HG03460 (cell line): ENCODE measurements at regions not wholly inside any gene's neighbourhood (a gene's known extent, or its start where the extent isn't known, plus 50 kb on each side); places are given as distances from the start of the nearest gene placed in this dataset.
A peak's percentile ranks its signal among the peaks of the same experiment; 100 is the strongest.
"Not testable (repeated sequence)": the region's sequence is repeated elsewhere in the genome, so short reads cannot be mapped to it uniquely, and the experiment has no call there.

Experiments used
- ATAC-seq: cut with Tn5 transposase; IDR thresholded peaks from one replicate; pipeline ENCODE4 v1.9.1; 2021; ENCODE audit not compliant: unreplicated experiment

DNA sequence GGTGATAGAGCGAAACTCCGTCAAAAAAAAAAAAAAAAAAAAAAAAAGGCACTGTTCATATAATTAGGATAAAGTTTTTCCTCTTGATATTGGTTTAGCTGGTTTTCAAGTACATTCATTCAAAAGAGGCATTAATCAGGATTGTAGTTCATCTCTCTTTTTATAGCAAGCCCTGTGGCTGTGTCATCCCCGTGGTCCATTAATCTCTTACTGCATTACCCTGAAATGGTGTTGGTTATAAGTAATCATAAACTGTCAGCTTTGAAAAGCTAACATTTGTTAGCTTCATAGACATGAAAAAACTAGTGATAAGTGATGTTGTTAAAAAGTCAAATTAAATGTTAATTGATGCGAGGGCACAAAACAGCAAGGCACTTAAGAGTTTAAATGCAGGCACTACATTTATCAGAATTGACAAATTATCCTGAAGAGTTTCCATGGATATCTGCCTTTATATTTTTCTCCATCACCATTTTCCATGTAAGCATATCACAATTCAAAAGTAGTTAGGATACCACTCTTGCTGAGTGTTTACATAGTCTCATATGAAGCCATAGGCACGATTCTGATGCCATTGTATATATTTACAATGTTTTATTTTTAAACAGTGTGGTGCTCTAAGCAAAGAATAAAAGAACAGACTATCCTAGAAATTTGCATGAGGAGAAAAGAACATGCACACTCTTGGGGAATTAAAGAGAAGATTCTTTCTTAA is 193.1 kb downstream of the OTOL1 start:
- no peak for ATAC-seq

DNA sequence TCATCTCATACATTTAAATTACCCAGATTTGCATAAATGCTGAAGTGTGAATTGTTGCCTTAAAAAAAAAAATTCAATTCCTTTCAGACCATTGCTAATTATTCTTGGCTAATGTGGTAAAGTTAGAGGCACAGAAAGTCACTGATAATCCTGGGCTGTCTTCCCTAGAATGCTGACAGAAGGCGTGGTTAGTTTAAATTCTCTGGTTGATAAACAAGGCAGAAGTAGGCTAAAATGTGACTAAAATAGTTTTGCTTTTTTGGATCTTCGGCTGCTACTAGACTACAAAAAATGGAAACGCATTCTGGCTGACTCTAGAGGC is 193.7 kb downstream of the OTOL1 start:
- ATAC-seq: no peak

DNA sequence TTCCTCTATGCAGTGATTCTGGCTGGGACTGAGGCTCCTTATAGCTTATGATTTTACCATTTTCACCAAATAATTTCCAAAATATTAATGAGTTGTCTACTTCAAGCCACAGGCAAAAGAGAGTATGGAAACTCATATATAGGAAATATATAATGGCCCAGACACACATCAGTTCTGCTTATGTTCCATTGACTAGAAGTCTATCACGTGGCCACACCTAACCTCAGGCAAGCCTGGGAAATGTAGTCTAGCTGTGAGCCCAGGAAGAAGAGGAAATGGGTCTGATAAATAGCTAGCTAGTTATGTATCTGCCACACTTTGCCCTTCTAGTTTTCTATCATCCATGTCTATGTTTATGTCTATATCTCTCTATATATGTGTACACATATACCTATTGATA is 195.1 kb downstream of the OTOL1 start:
- ATAC-seq: no peak

DNA sequence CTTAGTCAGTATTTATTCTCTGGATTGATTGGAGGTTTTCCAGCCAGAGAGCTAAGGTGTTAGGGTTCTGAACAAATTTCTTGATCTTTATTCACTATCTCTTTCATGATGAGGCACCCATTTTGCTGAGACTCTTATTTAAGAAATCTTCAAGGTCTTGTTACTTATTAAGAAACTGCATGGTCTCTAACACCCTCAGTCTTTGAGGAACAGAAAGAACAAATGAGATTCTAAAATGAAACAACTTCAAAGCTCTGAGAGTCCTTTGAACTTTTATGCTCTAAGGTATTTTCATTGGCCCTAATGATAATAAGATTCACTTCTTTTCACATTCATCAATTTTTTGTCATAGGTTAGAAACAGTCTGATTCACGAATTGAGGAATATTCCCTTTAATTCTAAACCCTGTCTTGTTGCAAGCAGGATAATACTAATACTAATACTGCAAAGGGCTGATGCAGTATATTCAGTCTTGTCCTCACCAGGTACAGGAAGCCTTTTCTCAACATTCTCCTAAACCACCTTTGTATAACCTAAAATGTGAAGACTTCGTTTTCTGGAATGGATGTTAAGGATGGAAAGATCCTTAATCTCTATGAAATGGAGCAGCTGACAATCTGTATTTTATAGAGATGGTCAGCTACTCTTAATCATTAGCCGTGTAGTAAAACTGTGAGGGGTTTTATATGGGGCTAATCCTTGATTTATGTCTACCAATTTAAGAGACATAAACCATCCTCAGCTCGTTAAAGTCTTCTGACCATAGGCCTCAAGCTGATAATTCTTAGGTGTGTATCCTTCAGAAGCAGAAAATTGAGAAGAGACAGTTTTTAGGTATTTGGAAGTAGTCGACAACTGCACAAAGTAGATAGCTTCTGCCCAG is 198.3 kb downstream of the OTOL1 start:
- no peak for ATAC-seq

DNA sequence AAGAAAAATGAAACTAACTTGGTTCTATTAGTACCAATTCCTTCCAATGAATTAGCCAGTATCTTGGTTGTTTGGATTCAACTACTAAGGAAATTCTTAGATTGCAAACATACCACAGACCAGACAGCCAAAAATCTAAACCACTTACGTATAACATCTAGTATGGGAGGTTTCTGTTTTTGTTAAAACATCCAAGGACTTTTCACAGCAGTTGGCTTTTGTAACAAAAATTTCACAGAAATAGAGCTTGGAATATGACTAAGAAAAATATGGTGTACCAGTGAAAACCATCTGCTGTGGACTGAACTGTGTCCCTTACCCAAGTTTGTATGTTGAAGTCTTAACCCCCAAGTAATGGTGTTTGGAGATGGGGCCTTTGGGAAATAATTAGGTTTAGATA is 199.2 kb downstream of the OTOL1 start:
- ATAC-seq: no peak

DNA sequence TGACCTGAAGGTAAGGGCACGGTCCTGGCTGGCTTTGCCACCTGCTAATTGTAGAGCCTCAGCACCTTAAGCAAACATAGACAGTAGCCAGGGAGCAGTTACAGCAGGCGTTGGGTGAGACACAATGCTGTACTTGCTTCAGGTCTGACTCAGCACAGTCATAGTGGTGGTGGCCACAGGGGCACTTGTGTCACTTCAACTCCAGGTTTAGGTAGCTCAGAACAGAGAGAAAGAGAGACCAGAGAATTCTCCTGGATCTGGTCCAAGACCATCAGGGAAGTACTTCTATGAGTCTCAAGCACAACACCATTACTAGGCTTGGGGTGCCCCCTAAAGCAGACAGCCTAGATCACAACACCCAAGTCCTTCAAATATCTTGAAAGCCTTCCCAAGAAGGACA is 204.4 kb downstream of the OTOL1 start:
- ATAC-seq: no peak

DNA sequence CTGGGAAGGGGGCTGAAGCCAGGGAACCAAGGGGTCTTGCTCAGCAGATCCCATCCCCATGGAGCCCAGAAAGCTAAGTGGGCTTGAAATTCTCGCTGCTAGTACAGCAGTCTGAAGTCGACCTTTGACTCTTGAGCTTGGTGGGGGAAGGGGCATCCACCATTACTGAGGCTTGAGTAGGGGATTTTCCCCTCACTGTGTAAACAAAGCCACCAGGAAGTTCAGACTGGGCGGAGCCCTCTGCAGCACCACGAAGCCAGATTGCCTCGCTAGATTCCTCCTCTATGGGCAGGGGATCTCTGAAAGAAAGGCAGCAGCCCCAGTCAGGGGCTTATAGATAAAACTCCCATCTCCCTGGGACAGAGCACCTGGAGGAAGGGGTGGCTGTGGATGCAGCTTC is 210.6 kb downstream of the OTOL1 start:
- not testable (repeated sequence) for ATAC-seq

DNA sequence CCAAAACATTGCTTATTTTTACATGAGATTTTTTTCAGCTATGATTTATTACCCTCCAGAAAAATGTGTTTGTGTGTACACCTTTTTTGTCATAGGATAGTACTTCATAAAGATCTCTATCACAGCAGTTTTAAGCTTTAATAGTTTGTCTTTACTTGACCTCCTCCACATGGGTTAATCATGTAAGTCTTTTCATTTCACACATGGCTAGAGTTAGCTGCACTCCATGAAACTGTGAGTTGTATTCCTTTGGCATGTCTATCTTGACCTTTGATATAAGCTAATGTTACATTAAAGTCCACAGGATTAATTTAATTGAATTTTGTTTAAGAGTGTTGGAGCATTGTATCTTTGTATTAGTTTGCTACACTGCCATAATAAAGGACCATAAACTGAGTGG is 217.1 kb downstream of the OTOL1 start:
- no peak for ATAC-seq

DNA sequence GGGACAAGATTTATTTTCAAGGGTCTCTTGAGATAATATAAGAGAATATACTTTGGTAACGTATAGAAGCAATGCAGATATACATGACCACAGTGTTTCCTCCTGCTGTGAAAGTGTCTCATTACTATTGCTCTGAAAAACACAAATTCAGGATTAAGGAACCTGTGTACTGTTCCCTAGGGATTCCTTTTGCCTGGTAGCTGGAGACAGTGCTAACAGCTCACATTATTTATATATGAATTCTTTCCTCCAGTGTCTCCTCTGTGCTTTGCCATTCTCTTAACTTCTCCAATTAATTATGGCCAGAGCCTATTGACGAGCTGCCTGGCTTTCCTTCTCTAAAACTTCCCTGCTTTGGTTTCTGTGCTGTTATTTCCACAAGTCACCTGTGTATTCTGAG is 235.4 kb downstream of the OTOL1 start:
- no peak for ATAC-seq

DNA sequence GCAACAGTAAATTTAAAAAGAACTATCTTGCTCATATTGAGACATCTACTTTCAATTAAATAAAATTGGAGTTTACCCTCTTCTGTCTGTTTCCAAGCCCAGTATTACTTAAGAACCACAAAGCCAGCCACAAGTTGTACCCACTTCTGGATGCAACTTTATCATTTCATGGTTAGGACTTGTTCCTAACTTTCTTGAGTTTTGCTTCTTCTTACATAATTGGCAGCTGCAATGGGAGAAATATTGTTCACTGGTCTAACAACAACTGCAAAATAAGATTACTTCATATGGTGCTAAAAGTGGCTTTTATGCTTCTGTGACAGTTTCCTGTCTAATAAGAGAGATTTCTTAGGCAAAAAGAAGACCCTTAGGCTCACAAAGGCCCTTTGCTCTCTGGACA is 240.6 kb downstream of the OTOL1 start:
- no peak for ATAC-seq

DNA sequence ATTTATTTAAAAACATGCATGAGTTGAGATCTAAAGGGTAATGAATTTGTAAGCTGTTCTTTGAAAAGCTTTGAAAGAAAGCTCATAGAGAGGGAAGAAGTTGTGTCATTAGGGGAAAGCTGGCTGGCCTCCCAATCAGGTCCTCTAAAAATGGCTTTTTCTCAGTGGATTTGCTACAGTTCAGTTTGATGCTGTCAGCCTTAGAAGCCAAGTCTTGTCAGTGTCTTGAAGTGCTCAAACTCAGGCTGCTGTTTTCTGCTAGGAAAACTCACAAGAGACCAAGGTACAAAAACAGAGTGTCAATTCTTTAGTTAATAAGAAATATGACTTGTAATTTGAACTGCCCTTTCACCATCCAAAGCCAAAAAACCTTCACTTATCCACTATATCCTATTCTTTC is 243.8 kb downstream of the OTOL1 start:
- ATAC-seq: no peak

DNA sequence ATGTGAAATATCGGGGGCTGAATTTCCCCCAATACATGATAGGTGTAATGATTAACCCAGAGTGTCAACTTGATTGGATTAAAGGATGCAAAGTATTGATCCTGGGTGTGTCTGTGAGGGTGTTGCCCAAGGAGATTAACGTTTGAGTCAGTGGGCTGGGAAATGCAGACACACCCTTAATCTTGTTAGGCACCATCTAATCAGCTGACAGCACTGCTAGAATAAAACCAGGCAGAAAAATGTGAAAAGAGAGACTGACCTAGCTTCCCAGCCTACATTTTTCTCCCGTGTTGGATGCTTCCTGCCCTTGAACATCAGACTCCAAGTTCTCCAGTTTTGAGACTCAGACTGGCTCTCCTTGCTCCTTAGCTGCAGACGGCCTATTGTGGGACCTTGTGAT is 247.8 kb downstream of the OTOL1 start:
- no peak for ATAC-seq

DNA sequence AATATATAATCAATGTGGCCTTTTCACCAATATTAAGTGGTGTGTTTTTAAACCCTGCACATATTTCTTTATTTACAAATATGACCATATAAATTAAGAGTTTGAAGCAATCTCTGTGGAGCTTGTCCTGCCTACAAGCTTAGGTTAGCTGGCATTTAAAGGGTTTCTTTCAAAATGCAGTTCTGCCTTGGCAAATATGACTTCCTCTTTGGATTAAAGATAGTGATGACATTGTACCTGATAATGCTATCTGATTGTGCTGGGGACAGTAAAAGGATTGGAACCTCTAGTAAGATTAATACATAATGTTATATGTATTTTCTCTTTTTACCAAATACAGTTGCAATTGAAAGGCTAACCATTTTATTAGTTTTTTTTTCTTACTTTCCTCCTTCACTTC is 249.1 kb downstream of the OTOL1 start:
- no peak for ATAC-seq

DNA sequence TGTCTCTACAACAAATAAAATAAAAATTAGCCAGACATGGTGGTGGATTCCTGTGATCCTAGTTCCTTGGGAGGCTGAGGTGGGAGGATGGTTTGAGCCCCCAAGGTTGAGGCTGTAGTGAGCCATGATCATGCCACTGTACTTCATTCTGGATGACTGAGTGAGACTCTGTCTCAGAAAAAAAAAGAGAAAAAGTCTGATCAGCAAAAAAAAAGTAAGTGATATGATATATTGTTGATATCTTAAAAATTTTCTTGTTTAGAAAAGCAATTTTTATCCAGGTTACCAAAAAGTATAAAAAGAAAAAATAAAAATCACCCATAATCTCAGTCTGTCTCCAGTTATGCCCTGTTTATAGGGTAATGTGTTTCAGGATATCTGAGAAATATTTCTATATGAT is 251.4 kb downstream of the OTOL1 start:
- no peak for ATAC-seq

DNA sequence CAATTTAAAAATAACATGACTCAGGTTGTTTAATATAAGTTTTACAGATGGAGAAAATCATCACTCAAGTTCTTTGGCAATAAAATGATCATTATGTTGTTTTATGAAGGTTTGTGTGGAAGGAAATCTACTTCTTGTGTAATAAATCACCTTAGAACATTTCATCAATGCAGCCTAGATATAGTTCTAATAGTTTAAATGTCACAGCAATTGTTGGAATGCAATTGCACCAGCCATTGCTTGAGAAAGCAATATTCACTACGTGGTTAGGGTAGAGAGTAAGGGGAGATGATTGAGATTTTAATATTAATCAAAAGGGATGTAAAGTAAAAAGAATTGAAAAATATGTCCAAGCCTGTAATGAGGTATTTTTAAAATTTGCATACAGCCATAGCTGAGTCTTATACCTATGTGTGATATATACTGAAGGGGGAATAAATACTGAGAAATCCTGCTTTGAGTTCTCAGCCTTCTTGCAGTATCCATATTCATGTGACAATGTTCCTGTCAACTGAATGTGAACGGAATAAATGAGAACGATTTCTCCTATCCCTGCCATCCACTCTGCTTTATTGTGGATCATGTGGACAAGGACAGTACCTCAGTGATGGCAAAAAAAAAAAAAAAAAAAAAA is 257.9 kb downstream of the OTOL1 start:
- no peak for ATAC-seq

DNA sequence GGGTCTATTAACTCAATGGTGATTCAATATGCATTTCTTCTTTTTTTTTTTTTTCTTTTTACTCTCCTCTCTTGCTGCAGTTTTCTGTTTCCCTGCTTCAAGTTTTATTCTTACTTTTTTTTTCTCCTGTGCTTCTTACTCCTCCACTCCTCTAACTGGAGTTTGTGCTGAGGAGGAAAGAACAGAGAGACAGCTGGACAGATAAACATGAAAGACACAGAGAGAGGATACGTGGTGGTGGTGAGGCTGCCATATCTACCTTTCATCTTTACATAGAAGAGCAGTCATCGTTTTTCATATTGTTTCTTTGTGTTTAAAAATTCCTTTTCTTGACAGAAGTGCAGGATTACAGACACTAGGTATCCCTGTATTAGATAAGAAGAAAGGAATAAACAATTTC is 262.8 kb downstream of the OTOL1 start:
- no peak for ATAC-seq

DNA sequence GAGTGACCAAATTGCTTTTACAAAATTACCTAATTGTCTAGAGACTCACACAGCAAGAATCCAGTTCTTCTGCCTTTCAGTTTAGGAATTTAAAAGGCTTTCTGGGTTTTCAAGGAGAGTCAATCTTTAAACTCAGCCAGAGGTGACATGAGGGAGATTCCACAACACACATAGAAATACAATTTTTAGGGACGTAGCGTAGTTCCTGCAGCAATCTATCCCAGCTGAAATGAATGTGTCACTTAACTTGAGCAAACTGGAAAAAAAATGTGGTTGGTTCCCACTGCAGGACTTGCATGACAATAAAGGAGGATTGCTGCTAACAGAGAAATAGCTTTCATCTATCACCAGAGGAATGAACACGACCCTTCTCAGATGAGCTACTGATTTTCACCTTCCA is 269.7 kb downstream of the OTOL1 start:
- no peak for ATAC-seq

DNA sequence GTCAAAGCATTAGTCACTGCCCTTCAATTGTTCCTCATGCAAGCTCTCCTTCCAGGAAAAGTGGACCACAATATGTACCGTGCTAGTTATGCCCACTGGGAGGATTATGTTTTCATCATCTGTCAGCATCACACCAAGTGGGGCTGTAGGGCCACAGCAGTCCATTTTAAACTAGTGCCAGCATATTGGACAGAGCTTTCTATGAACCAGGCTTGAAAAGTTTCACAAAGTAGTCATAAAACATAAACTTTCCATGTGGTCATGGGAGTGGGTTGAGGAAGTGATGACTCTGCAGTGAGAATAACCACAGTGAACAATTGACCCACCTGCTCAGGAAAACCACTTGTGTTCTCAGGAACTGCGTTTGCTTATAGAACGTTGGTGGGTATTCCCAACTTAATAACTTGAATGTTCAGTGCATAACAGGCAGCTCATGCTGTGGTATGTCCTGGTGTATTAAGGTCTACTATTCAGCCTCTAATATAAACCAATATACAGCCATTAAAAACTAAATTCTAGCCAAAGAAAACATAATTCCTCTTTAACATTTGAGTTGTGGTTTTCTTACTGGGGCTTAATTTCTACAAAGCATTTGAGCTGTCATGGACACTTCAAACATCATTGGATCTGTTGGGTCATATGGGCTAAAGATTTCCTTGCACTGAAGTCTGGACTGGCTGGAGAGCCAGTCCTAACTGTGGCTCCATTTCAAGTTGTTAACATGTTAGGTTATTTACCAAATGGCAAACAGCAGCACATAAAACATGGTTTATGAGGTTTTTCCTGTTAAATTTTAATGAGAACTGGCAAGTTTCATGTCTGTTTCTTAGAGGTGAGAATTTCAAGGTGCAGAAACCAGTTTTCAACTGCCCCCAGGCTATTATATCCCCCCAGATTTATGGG is 274.1 kb downstream of the OTOL1 start:
- peak; percentile 86 for ATAC-seq

DNA sequence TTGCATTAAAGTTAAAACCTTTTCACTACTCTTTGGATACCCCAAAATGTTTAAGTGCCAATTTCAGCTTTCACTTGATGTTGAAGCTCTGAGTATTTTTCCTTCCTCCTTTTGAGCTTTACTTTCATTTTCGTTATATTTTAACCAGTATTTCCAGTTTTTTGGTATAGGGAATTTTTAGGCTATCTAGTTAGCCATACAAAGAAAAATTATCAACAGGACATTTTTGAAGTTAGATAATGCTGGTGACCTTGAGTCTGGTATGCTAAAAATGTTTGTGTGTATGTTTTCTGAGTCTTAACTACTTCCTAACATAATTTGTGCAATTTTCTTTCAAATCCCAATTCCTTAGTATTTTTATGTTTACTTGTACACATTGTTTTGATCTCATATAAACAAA is 284.8 kb downstream of the OTOL1 start:
- ATAC-seq: no peak

DNA sequence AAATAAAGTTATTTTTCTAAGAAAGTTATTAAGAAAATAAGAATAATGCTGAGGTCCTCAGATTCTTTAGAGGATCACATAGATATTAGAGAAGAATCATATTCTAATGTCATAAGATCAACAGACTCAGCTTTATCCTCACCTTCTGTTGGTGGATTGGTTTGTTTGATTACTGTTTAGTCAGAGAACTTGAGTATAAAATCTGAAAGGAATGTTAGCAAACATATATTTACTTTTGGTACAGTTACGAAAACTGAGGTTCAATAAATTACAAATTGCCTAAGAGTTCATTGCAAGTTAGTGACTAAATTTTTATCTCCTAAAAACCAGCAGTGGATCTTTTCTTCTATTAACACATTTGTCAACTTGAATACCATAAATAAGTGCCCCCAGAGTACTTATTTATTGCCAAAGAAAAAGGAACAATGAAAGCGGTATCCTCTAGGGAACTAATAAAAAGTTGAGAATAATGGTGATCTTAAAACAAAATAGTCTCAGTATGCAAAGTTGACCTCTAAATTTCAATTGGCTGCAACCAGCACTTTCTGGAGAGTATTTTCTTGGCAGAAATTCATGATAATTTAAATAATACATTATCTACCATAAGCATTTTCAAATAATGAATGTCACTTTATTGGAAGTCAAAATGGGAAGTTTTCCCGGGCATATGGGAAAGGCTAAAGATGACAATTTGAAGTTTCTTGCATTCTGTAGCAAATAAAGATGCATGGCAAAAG is 296.8 kb downstream of the OTOL1 start:
- no peak for ATAC-seq

DNA sequence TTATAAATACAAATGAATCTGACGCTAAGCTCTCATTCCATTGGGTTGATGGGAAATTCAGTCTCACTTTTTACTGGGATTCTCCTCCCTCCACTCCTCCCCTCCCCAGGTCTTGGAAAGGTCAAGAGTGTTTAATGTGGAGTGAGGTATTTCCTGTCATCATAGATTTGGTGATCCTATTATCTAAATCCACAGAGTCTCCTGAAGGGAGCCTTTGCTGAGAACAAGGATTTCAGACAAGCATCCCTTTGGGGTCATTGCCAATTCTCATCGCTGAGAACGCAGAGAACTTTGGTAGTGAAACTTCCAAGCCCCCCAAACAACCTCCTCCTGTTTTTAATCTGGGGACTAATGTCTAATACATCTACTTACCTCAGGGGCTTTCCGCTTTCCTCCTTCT is 297.9 kb downstream of the OTOL1 start:
- ATAC-seq: no peak
